ENCODE measurements at regions not wholly inside any gene's neighbourhood (a gene's known extent, or its start where the extent isn't known, plus 50 kb on each side); places are given as distances from the start of the nearest gene placed in this dataset.

DNA sequence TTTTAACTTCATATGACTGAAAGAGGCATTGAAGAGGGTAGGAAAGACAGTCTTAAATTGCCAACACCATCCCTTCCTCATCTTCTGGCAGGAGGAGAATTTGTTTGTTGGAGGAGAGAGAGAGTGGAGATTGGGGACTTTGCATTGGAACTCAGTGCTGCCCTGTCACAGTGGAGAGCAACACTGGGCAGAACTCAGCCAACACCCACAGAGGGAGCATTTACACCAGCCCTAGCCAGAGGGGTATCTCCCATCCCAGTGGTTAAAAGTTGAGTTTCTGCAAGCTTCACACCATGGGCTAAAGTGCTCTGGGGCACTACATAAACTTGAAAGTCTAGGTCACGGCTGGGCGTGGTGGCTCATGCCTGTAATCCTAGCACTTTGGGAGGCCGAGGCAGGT is 174.1 kb downstream of the ANKRD30B start:
- TF ChIP-seq, protein P1, sequence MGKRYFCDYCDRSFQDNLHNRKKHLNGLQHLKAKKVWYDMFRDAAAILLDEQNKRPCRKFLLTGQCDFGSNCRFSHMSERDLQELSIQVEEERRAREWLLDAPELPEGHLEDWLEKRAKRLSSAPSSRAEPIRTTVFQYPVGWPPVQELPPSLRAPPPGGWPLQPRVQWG (CRISPR knock-in tag; IDR thresholded peaks at IDR 0.05; ENCODE audit: borderline replicate concordance, low read depth) = no peak
- TF ChIP-seq SAFB2 (CRISPR knock-in tag; IDR thresholded peaks at IDR 0.05; ENCODE audit: borderline replicate concordance, low read depth) = no peak
- TF ChIP-seq, protein P2, sequence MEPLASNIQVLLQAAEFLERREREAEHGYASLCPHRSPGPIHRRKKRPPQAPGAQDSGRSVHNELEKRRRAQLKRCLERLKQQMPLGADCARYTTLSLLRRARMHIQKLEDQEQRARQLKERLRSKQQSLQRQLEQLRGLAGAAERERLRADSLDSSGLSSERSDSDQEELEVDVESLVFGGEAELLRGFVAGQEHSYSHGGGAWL (CRISPR knock-in tag; IDR thresholded peaks at IDR 0.05) = no peak
